IMR-90 (cell line): ENCODE measurements at regions not wholly inside any gene's neighbourhood (a gene's known extent, or its start where the extent isn't known, plus 50 kb on each side); places are given as distances from the start of the nearest gene placed in this dataset.

Source experiments
- ATAC-seq: fragments of 200-7000 bp; cut with Tn5 transposase; 2 replicates; pipeline ENCODE4 v1.9.1; 2020; ENCODE audit warnings: low read depth, mild to moderate bottlenecking, moderate library complexity
- BruUV-seq: library from RNA; stranded (reverse); fragments of 400-500 nt; replicated peaks from 2 replicates; lab custom pipeline; 2021; lab: Mats Ljungman, UMichigan
- CTCF ChIA-PET: fragments of 300-600 bp; formaldehyde crosslinking; extraction: SDS; loops from one replicate; lab custom pipeline; 2021; ENCODE audit warnings: antibody characterized with exemption; lab: Yijun Ruan, JAX
- POLR2A ChIA-PET: fragments of 300-600 bp; sonication (Branson Sonifier 250); formaldehyde crosslinking; loops from one replicate; lab custom pipeline; 2022; ENCODE audit warnings: antibody characterized with exemption; ENCODE audit not compliant: unreplicated experiment; lab: Charles Lee
- DNase-seq: peaks from one replicate; pipeline ENCODE4 v3.0.0; 2013
- H2AFZ ChIP-seq: replicated peaks from 2 replicates; pipeline ENCODE3; 2013; ENCODE audit warnings: low read length, mild to moderate bottlenecking; ENCODE audit not compliant: poor library complexity
- H2AK5ac ChIP-seq: 2 replicates; pipeline ENCODE4 v1.6.1; 2013; ENCODE audit warnings: low read depth, low read length, inconsistent platforms
- H2AK9ac ChIP-seq: replicated peaks from 2 replicates; pipeline ENCODE3; 2013; ENCODE audit warnings: mild to moderate bottlenecking, low read depth, low read length, moderate library complexity; ENCODE audit not compliant: poor library complexity
- H2BK120ac ChIP-seq: 2 replicates; pipeline ENCODE4 v1.6.1; 2013; ENCODE audit warnings: low read depth, low read length, inconsistent platforms
- H2BK15ac ChIP-seq: 3 replicates; pipeline ENCODE4 v1.6.1; 2013; ENCODE audit warnings: low read depth, low read length, inconsistent platforms
- H2BK20ac ChIP-seq: 2 replicates; pipeline ENCODE4 v1.6.1; 2013; ENCODE audit warnings: low read depth, mild to moderate bottlenecking, inconsistent platforms, low read length, moderate library complexity
- H2BK5ac ChIP-seq: 2 replicates; pipeline ENCODE4 v1.6.1; 2013; ENCODE audit warnings: mild to moderate bottlenecking, low read depth, low read length, inconsistent platforms; ENCODE audit not compliant: poor library complexity, severe bottlenecking
- H3K14ac ChIP-seq: replicated peaks from 2 replicates; pipeline ENCODE4 v1.6.1; 2013; ENCODE audit warnings: low read depth, low read length, inconsistent platforms
- H3K18ac ChIP-seq: 2 replicates; pipeline ENCODE4 v1.6.1; 2013; ENCODE audit warnings: low read depth, low read length, control low read depth
- H3K23ac ChIP-seq: 2 replicates; pipeline ENCODE4 v1.6.1; 2013; ENCODE audit warnings: low read depth, low read length, inconsistent platforms
- H3K27ac ChIP-seq: 2 replicates; pipeline ENCODE4 v1.5.1; 2013; ENCODE audit warnings: mild to moderate bottlenecking, control low read depth, low read length; ENCODE audit not compliant: insufficient read depth
- H3K27me3 ChIP-seq: 2 replicates; pipeline ENCODE4 v1.6.1; 2013; ENCODE audit warnings: low read length; ENCODE audit not compliant: control insufficient read depth, insufficient read depth
- H3K36me3 ChIP-seq: 2 replicates; pipeline ENCODE4 v1.6.1; 2013; ENCODE audit warnings: low read length, mixed read lengths; ENCODE audit not compliant: control insufficient read depth, insufficient read depth
- H3K4ac ChIP-seq: 2 replicates; pipeline ENCODE4 v1.6.1; 2013; ENCODE audit warnings: low read depth, low read length, inconsistent platforms
- H3K4me1 ChIP-seq: 2 replicates; pipeline ENCODE4 v1.6.1; 2013; ENCODE audit warnings: low read length, mixed read lengths; ENCODE audit not compliant: control insufficient read depth, insufficient read depth
- H3K4me2 ChIP-seq: 2 replicates; pipeline ENCODE4 v1.6.1; 2013; ENCODE audit warnings: low read depth, mild to moderate bottlenecking, control low read depth, low read length, moderate library complexity
- H3K4me3 ChIP-seq: 2 replicates; pipeline ENCODE4 v1.5.1; 2013; ENCODE audit warnings: low read depth, mild to moderate bottlenecking, control low read depth, low read length, moderate library complexity; ENCODE audit not compliant: insufficient read depth
- H3K56ac ChIP-seq: 2 replicates; pipeline ENCODE4 v1.6.1; 2013; ENCODE audit warnings: low read length, inconsistent platforms; ENCODE audit not compliant: insufficient read depth; ENCODE audit errors: extremely low read depth
- H3K79me1 ChIP-seq, 2 experiments: 2 replicates each; pipeline ENCODE4 v1.6.1; 2013; ENCODE audit warnings: low read length in 2 of 2, inconsistent platforms in 1 of 2, low read depth in 1 of 2
- H3K9ac ChIP-seq: 2 replicates; pipeline ENCODE4 v1.6.1; 2013; ENCODE audit warnings: low read depth, low read length, control low read depth
- H3K9me1 ChIP-seq: 2 replicates; pipeline ENCODE4 v1.6.1; 2013; ENCODE audit warnings: low read length, inconsistent platforms; ENCODE audit not compliant: insufficient read depth
- H3K9me3 ChIP-seq: 2 replicates; pipeline ENCODE4 v1.6.1; 2013; ENCODE audit warnings: low read length; ENCODE audit not compliant: control insufficient read depth, insufficient read depth
- H4K20me1 ChIP-seq: 2 replicates; pipeline ENCODE4 v1.6.1; 2013; ENCODE audit warnings: low read length, inconsistent platforms; ENCODE audit not compliant: insufficient read depth
- H4K5ac ChIP-seq: 2 replicates; pipeline ENCODE4 v1.6.1; 2013; ENCODE audit warnings: mild to moderate bottlenecking, low read depth, low read length, control low read depth
- H4K8ac ChIP-seq, 2 experiments: 2 replicates each; pipeline ENCODE4 v1.6.1; 2013; ENCODE audit warnings: low read depth in 2 of 2, low read length in 2 of 2, control low read depth in 1 of 2, inconsistent platforms in 1 of 2
- H4K91ac ChIP-seq: 2 replicates; pipeline ENCODE4 v1.6.1; 2013; ENCODE audit warnings: low read depth, low read length, inconsistent platforms; ENCODE audit not compliant: insufficient read depth
- BHLHE40 ChIP-seq: fragments of 150-350 bp; IDR thresholded peaks from 2 replicates; pipeline ENCODE4 v1.6.1; 2016; ENCODE audit warnings: mild to moderate bottlenecking, low read depth, low read length
- CEBPB ChIP-seq: IDR thresholded peaks from 2 replicates; pipeline ENCODE4 v1.6.1; 2012; ENCODE audit warnings: low read depth, low read length, improper control_type of control experiment
- CHD1 ChIP-seq: IDR thresholded peaks from 2 replicates; pipeline ENCODE4 v1.6.1; 2012; ENCODE audit warnings: low read depth, low read length, improper control_type of control experiment
- CTCF ChIP-seq: conservative IDR thresholded peaks from 2 replicates; pipeline ENCODE4 v1.5.1; 2012; ENCODE audit warnings: mild to moderate bottlenecking, low read depth, low read length, improper control_type of control experiment
- ELK1 ChIP-seq: fragments of 150-350 bp; IDR thresholded peaks from 2 replicates; pipeline ENCODE4 v1.6.1; 2016; ENCODE audit warnings: low read depth, mild to moderate bottlenecking, low read length, moderate library complexity, borderline replicate concordance
- FOS ChIP-seq: fragments of 150-350 bp; IDR thresholded peaks from 2 replicates; pipeline ENCODE4 v1.6.1; 2016; ENCODE audit warnings: low read depth, low read length
- MAFK ChIP-seq: IDR thresholded peaks from 2 replicates; pipeline ENCODE4 v1.6.1; 2012; ENCODE audit warnings: low read depth, low read length, improper control_type of control experiment
- MAZ ChIP-seq: IDR thresholded peaks from 2 replicates; pipeline ENCODE4 v1.6.1; 2012; ENCODE audit warnings: low read depth, mild to moderate bottlenecking, low read length, improper control_type of control experiment, moderate library complexity, borderline replicate concordance
- MXI1 ChIP-seq: IDR thresholded peaks from 2 replicates; pipeline ENCODE4 v1.6.1; 2012; ENCODE audit warnings: low read depth, mild to moderate bottlenecking, low read length, moderate library complexity, borderline replicate concordance
- NFE2L2 ChIP-seq: fragments of 150-350 bp; IDR thresholded peaks from 2 replicates; pipeline ENCODE4 v1.6.1; 2016; ENCODE audit warnings: low read depth, mild to moderate bottlenecking, low read length
- POLR2A ChIP-seq: IDR thresholded peaks from 2 replicates; pipeline ENCODE4 v1.6.1; 2012; ENCODE audit warnings: mild to moderate bottlenecking, low read depth, low read length
- RAD21 ChIP-seq: IDR thresholded peaks from 2 replicates; pipeline ENCODE4 v1.6.1; 2012; ENCODE audit warnings: low read length, improper control_type of control experiment
- RCOR1 ChIP-seq: IDR thresholded peaks from 2 replicates; pipeline ENCODE4 v1.6.1; 2012; ENCODE audit warnings: mild to moderate bottlenecking, low read length, improper control_type of control experiment; ENCODE audit not compliant: insufficient replicate concordance
- RFX5 ChIP-seq: IDR thresholded peaks from 2 replicates; pipeline ENCODE4 v1.8.0; 2012; ENCODE audit warnings: low read depth, mild to moderate bottlenecking, low read length, moderate library complexity
- SMC3 ChIP-seq: fragments of 150-350 bp; IDR thresholded peaks from 2 replicates; pipeline ENCODE4 v1.6.1; 2016; ENCODE audit warnings: low read depth, mild to moderate bottlenecking, antibody characterized with exemption, low read length, moderate library complexity
- USF2 ChIP-seq: fragments of 150-350 bp; IDR thresholded peaks from 2 replicates; pipeline ENCODE4 v1.6.1; 2017; ENCODE audit warnings: mild to moderate bottlenecking, antibody characterized with exemption, low read length, low read depth
- WGBS, 2 experiments: methylation state at CpG; one replicate each; pipeline versions ENCODE4 v1.1.5 to v1.1.7; 2013; ENCODE audit warnings: missing lambda C conversion rate in 2 of 2; ENCODE audit not compliant: insufficient read length in 1 of 2; ENCODE audit errors: extremely low coverage in 2 of 2; 5-methylcytosine and 5-hydroxymethylcytosine counted together
- dilution Hi-C: fragments of 300-500 bp; cut with HindIII; formaldehyde crosslinking; loops from one replicate; pipeline ENCODE4 v1.14.3; 2018; ENCODE audit warnings: low sequenced_read_pairs; ENCODE audit not compliant: unreplicated experiment
- in situ Hi-C: fragments of 300-500 bp; cut with MboI; formaldehyde crosslinking; loops from 3 replicates; pipeline ENCODE4 v1.14.3; 2019; ENCODE audit warnings: low sequenced_read_pairs, inconsistent platforms, mixed read lengths
- intact Hi-C: fragments of 100-400 bp; cut with micrococcal nuclease; formaldehyde crosslinking; loops from 2 replicates; pipeline ENCODE4 v1.10.0; 2022

GRCh38 chrX:82677286-82677685 is 830.8 kb upstream of the POU3F4 start:
- Histone ChIP-seq H3K4ac (no peak overlapping the region), H3K56ac (no peak overlapping the region), H4K20me1 (no peaks in the 10 kb centered on the region), H2BK120ac (no peak overlapping the region), H3K4me3 (no peak overlapping the region), H3K79me1 (no peaks in the 10 kb centered on the region), H2AFZ (no peak overlapping the region), H2BK20ac (no peak overlapping the region), H3K18ac (no peak overlapping the region), H2BK5ac (no peak overlapping the region), H3K9me3 (no peaks in the 10 kb centered on the region), H3K23ac (no peak overlapping the region), H4K8ac (no peak overlapping the region), H3K4me1 (no peaks in the 10 kb centered on the region), H3K27ac (no peak overlapping the region), H3K14ac (no peak overlapping the region), H4K5ac (no peak overlapping the region), H3K9ac (no peak overlapping the region), H3K4me2 (no peak overlapping the region), H4K91ac (no peak overlapping the region), H2AK5ac (no peak overlapping the region), H3K27me3 (no peaks in the 10 kb centered on the region), H2BK15ac (no peak overlapping the region), H3K36me3 (no peaks in the 10 kb centered on the region), H2AK9ac (no peak overlapping the region), H3K9me1 (no peaks in the 10 kb centered on the region)
- ChIA-PET POLR2A (no interaction called here), CTCF (interaction anchor here (1.4 kb wide), 1 partner anchor 16 kb away, joined by 3 read pairs; no protein-coding TSS in a partner anchor)
- no peak for ATAC-seq
- BruUV-seq: no TSS peak
- WGBS, 2 experiments: 71% methylated on average over 1 of the region's 3 CpGs; no CpG with 5 or more reads in 1 of the 2 experiments
- intact Hi-C loops: no loop called here
- in situ Hi-C loops: no loop called here
- no peak for TF ChIP-seq RCOR1
- no peak for TF ChIP-seq RFX5
- TF ChIP-seq SMC3: no peak
- TF ChIP-seq MXI1: no peak
- TF ChIP-seq MAZ: no peak
- no peak for TF ChIP-seq POLR2A
- no peak for TF ChIP-seq USF2
- TF ChIP-seq RAD21: no peak
- TF ChIP-seq FOS: no peak
- TF ChIP-seq ELK1: no peak
- no peak for TF ChIP-seq CHD1
- TF ChIP-seq CTCF: no peak
- no peak for TF ChIP-seq MAFK
- TF ChIP-seq NFE2L2: no peak
- no peak for TF ChIP-seq BHLHE40
- TF ChIP-seq CEBPB: no peak
- dilution Hi-C loops: no loop called here
- no peak for DNase-seq
